Right lobe of liver (tissue), 6 donors: ENCODE measurements at regions not wholly inside any gene's neighbourhood (a gene's known extent, or its start where the extent isn't known, plus 50 kb on each side); places are given as distances from the start of the nearest gene placed in this dataset.

Experiments
- ATAC-seq, 4 donors: fragments of 200-7000 bp; cut with Tn5 transposase; one replicate each; pipeline ENCODE4 v1.9.1; 2020; ENCODE audit warnings: mild to moderate bottlenecking in 4 of 4, moderate library complexity in 4 of 4
- DNase-seq, 3 donors: peaks; one replicate each; pipeline ENCODE4 v3.0.0-alpha.2; 2020
- H3K27ac ChIP-seq, 3 donors: fragments of 200-600 bp; one replicate each; pipeline ENCODE4 v1.8.0; 2022
- H3K27me3 ChIP-seq, 2 donors: fragments of 200-600 bp; one replicate each; pipeline ENCODE4 v1.8.0; 2022
- H3K36me3 ChIP-seq, 4 donors: fragments of 200-600 bp; sonication (generic) in 1 of 4; one replicate each; pipeline versions ENCODE4 v1.5.1 to v1.8.0; 2017 to 2022; ENCODE audit warnings: control low read depth in 1 of 4
- H3K4me1 ChIP-seq, 4 donors: fragments of 200-600 bp; sonication (generic) in 1 of 4; one replicate each; pipeline versions ENCODE4 v1.5.1 to v1.8.0; 2017 to 2022; ENCODE audit warnings: control low read depth in 1 of 4
- H3K4me3 ChIP-seq, 3 donors: fragments of 200-600 bp; one replicate each; pipeline ENCODE4 v1.8.0; 2022
- H3K9me3 ChIP-seq, 4 donors: fragments of 200-600 bp; sonication (generic) in 1 of 4; one replicate each; pipeline versions ENCODE4 v1.5.1 to v1.8.0; 2017 to 2022; ENCODE audit warnings: control low read depth in 1 of 4
- POLR2A ChIP-seq: fragments of 450-650 bp; IDR thresholded peaks from one replicate; pipeline ENCODE4 v1.6.1; 2017; ENCODE audit warnings: antibody characterized with exemption, mild to moderate bottlenecking
- WGBS: methylation state at CpG from one replicate; pipeline ENCODE4 v1.1.6; 2018; ENCODE audit warnings: low coverage, low lambda C conversion rate; ENCODE audit not compliant: insufficient coverage; ENCODE audit errors: missing lambda C conversion rate; 5-methylcytosine and 5-hydroxymethylcytosine counted together
- intact Hi-C, 2 donors: fragments of 100-400 bp; cut with DNase I; formaldehyde crosslinking; loops; one replicate each; pipeline versions ENCODE4 v1.11.2 to v1.14.1; 2022
- TF ChIP-seq, protein P1 (sequence below), 4 donors: fragments of 200-600 bp in 3 of 4; fragments of 450-650 bp in 1 of 4; IDR thresholded peaks; one replicate each; pipeline versions ENCODE4 v1.5.1 to v1.8.0; 2016 to 2022; ENCODE audit warnings: antibody characterized with exemption in 4 of 4, mild to moderate bottlenecking in 2 of 4
- donor health status: DM: no; HTN: yes; CAD: no.
- donor health status: DM: no; HTN: no; CAD: no.
- donor health status: DM: no; HTN: no; CAD: no.
- donor health status: DM: no; HTN: yes; CAD: no.
- donor health status: DM: no; HTN: yes; CAD: no.

DNA sequence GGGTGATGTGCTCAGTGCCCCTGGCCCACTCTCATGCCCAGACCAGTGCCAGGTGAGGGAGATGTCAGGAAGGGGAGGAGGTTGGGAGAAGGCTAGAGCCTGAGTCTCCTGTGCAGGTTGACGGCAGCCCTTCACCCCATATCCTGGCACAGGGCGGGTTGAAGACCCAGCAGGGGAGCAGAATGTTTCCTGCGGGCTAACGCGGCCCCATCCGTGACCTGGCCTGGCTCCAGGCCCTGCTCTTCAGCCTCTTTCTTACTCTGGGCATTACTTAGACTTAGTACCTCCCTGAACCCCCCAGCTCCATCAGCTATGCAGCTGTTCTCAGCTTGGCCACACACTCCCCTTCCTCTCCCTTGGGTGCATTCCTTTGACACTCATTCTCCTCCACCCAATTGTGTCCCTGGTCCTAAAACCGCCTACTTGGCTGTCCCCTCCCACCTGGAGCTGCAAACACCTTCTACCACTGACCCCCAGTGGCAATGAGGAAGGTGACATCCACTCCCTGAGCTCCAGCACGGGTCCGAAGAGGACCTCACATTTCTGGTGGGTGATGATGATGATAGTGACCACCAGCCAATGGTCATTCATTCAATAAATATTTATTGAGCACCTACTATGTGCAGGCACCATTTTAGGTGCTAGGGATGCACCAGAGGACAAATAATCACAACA is 179.0 kb downstream of the PTPRU start:
- no peak for TF ChIP-seq POLR2A
- TF ChIP-seq, protein P1, sequence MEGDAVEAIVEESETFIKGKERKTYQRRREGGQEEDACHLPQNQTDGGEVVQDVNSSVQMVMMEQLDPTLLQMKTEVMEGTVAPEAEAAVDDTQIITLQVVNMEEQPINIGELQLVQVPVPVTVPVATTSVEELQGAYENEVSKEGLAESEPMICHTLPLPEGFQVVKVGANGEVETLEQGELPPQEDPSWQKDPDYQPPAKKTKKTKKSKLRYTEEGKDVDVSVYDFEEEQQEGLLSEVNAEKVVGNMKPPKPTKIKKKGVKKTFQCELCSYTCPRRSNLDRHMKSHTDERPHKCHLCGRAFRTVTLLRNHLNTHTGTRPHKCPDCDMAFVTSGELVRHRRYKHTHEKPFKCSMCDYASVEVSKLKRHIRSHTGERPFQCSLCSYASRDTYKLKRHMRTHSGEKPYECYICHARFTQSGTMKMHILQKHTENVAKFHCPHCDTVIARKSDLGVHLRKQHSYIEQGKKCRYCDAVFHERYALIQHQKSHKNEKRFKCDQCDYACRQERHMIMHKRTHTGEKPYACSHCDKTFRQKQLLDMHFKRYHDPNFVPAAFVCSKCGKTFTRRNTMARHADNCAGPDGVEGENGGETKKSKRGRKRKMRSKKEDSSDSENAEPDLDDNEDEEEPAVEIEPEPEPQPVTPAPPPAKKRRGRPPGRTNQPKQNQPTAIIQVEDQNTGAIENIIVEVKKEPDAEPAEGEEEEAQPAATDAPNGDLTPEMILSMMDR (IDR thresholded peaks at IDR 0.05) = no peak
- ATAC-seq = peak in 3 of 4 donors; percentile 22 to 49 (median 44)
- WGBS = 0% methylated on average over 3 of the region's 9 CpGs
- intact Hi-C loops = no loop called here
- Histone ChIP-seq H3K36me3 (no peaks in the 10 kb centered on the region), H3K4me1 (no peaks in the 10 kb centered on the region), H3K27ac (no peak overlapping the region), H3K27me3 (no peaks in the 10 kb centered on the region), H3K9me3 (no peaks in the 10 kb centered on the region), H3K4me3 (no peak overlapping the region)
- DNase-seq = no peak

DNA sequence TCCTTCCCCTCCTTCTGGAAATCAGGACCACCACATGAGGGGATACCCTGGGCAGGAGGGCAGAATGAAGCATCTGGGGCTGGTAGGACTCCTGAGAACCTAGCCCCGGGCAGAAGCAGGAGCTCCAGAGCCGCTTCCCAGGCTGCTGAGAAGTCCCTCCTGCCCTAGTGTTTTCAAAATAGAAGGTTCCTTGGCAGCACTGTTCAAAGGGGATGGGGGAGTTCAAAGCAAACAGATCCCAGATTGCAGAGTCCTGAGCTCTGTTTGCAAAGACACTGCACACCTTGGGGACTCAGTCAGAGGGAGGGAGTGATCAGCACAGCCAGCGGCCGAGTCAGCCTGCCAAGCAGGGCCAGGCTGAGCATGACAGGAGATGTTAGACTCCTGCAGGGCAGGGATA is 177.8 kb downstream of the PTPRU start:
- DNase-seq = no peak
- Histone ChIP-seq H3K27ac (no peak overlapping the region), H3K36me3 (no peaks in the 10 kb centered on the region), H3K27me3 (no peaks in the 10 kb centered on the region), H3K4me1 (no peaks in the 10 kb centered on the region), H3K9me3 (no peaks in the 10 kb centered on the region), H3K4me3 (no peak overlapping the region)
- 0% methylated on average over 1 of the region's 4 CpGs for WGBS
- TF ChIP-seq POLR2A = no peak
- TF ChIP-seq, protein P1 (IDR thresholded peaks at IDR 0.05) = no peak
- intact Hi-C loops = no loop called here
- no peak for ATAC-seq

DNA sequence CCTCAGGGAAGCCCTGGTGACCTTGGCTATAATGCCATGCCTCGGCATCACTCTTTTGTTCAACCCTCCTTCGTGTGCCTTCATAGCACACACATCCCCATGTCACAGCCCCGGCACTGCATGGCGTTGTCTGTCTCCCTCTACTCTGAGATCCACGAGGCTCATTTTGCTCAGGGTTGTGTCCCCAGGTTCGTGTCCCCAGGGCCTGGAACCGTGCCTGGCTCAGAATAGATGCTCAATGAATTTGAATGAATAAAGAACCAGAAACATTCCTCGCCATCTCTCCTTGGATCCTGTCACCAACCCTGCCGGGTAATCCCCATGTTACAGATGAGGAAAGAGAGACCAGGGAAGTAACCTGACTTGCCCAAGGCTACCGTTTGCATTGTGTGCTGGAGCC is 177.3 kb downstream of the PTPRU start:
- Histone ChIP-seq H3K27ac (no peak overlapping the region), H3K9me3 (no peaks in the 10 kb centered on the region), H3K27me3 (no peaks in the 10 kb centered on the region), H3K4me3 (no peak overlapping the region), H3K36me3 (no peaks in the 10 kb centered on the region), H3K4me1 (no peaks in the 10 kb centered on the region)
- DNase-seq (no peak), ATAC-seq (no peak)
- TF ChIP-seq, protein P1 (IDR thresholded peaks at IDR 0.05) = no peak
- TF ChIP-seq POLR2A = no peak
- WGBS = 40% methylated on average over 8 of the region's 10 CpGs
- intact Hi-C loops = no loop called here

DNA sequence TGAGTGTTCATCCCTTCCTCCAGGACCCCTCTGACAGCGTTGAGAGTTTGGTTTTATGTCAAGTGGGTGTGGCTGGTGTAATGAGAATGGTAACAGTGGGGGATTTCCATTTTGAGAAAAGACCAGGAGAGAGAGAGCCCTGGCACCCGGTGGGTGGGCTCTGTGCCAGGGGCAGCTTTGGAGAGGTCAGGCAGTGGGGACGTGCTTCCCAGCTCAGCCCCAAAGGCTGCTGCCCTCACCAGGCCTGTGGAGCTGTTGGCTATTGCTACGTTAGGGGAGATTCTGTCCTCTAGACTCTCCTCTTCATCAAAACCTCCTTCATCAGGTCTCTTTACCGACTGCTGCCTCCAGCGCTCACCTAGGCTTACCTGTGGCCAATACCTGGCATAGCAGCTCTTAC is 176.3 kb downstream of the PTPRU start:
- Histone ChIP-seq H3K27me3 (no peaks in the 10 kb centered on the region), H3K4me3 (no peak overlapping the region), H3K4me1 (no peaks in the 10 kb centered on the region), H3K36me3 (no peaks in the 10 kb centered on the region), H3K9me3 (no peaks in the 10 kb centered on the region), H3K27ac (no peak overlapping the region)
- intact Hi-C loops = no loop called here
- TF ChIP-seq, protein P1 (IDR thresholded peaks at IDR 0.05) = no peak
- TF ChIP-seq POLR2A = no peak
- DNase-seq (no peak), ATAC-seq (peak in 1 of 4 donors; percentile 16)
- 38% methylated on average over 3 of the region's 6 CpGs for WGBS
